Endothelial cell of umbilical vein (primary cell): ENCODE measurements at regions not wholly inside any gene's neighbourhood (a gene's known extent, or its start where the extent isn't known, plus 50 kb on each side); places are given as distances from the start of the nearest gene placed in this dataset.

Experiments
- CTCF ChIP-seq, 2 donors: IDR thresholded peaks; 1 replicate in 1 of 2; 2 replicates in 1 of 2; pipeline ENCODE4 v1.5.1; 2011; ENCODE audit warnings: low read length in 2 of 2, mild to moderate bottlenecking in 2 of 2, moderate library complexity in 2 of 2, control low read depth in 1 of 2, inconsistent platforms in 1 of 2, low read depth in 1 of 2; ENCODE audit not compliant: insufficient read depth in 1 of 2; ENCODE audit errors: extremely low read depth in 1 of 2
- EZH2 ChIP-seq: IDR thresholded peaks from 2 replicates; pipeline ENCODE4 v1.6.1; 2012; ENCODE audit warnings: borderline replicate concordance, low read depth, mild to moderate bottlenecking, moderate library complexity, low read length, inconsistent platforms; ENCODE audit not compliant: severe bottlenecking
- FOS ChIP-seq: IDR thresholded peaks from 2 replicates; pipeline ENCODE4 v1.6.1; 2011; ENCODE audit warnings: mild to moderate bottlenecking, low read length, moderate library complexity, borderline replicate concordance; ENCODE audit not compliant: insufficient read depth
- GATA2 ChIP-seq: IDR thresholded peaks from 2 replicates; pipeline ENCODE4 v1.7.0; 2011; ENCODE audit warnings: low read depth, mild to moderate bottlenecking, moderate library complexity, mixed read lengths, low read length; ENCODE audit not compliant: insufficient read length, insufficient read depth
- JUN ChIP-seq: IDR thresholded peaks from 2 replicates; pipeline ENCODE4 v1.6.1; 2011; ENCODE audit warnings: borderline replicate concordance, low read depth; ENCODE audit not compliant: insufficient read length, insufficient read depth
- POLR2A ChIP-seq: IDR thresholded peaks from 2 replicates; pipeline ENCODE4 v1.6.1; 2012; ENCODE audit warnings: low read depth, mild to moderate bottlenecking, control low read depth, low read length
- POLR2AphosphoS5 ChIP-seq: IDR thresholded peaks from 2 replicates; pipeline ENCODE4 v1.6.1; 2012; ENCODE audit warnings: low read depth, mild to moderate bottlenecking, control low read depth, low read length, moderate library complexity; ENCODE audit not compliant: insufficient read depth
- TF ChIP-seq, protein P1 (sequence below): IDR thresholded peaks from 2 replicates; pipeline ENCODE4 v1.6.1; 2011; ENCODE audit not compliant: insufficient read depth, insufficient read length

GRCh38 chr15:91414124-91414523 is 314.1 kb downstream of the SV2B start:
- TF ChIP-seq POLR2A (no peak), CTCF (IDR thresholded peaks at IDR 0.05; ENCODE audit: extremely low read depth in 1 of 2, insufficient read depth in 1 of 2, low read depth in 1 of 2, low read length in 2 of 2) (no peak), POLR2AphosphoS5 (no peak), GATA2 (no peak), EZH2 (no peak), JUN (no peak), FOS (no peak)
- TF ChIP-seq, protein P1, sequence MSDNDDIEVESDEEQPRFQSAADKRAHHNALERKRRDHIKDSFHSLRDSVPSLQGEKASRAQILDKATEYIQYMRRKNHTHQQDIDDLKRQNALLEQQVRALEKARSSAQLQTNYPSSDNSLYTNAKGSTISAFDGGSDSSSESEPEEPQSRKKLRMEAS: no peak
